ENCODE measurements at regions not wholly inside any gene's neighbourhood (a gene's known extent, or its start where the extent isn't known, plus 50 kb on each side); places are given as distances from the start of the nearest gene placed in this dataset.

- TF ChIP-seq, protein P1, sequence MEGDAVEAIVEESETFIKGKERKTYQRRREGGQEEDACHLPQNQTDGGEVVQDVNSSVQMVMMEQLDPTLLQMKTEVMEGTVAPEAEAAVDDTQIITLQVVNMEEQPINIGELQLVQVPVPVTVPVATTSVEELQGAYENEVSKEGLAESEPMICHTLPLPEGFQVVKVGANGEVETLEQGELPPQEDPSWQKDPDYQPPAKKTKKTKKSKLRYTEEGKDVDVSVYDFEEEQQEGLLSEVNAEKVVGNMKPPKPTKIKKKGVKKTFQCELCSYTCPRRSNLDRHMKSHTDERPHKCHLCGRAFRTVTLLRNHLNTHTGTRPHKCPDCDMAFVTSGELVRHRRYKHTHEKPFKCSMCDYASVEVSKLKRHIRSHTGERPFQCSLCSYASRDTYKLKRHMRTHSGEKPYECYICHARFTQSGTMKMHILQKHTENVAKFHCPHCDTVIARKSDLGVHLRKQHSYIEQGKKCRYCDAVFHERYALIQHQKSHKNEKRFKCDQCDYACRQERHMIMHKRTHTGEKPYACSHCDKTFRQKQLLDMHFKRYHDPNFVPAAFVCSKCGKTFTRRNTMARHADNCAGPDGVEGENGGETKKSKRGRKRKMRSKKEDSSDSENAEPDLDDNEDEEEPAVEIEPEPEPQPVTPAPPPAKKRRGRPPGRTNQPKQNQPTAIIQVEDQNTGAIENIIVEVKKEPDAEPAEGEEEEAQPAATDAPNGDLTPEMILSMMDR (IDR thresholded peaks at IDR 0.05; ENCODE audit: low read depth, low read length, missing control alignments) = no peak
- DNase-seq (ENCODE audit: low read depth) = no peak
- in situ Hi-C loops (cut with HindIII; ENCODE audit: low sequenced_read_pairs) = no loop called here
- no peak overlapping the region for H3K4me3 ChIP-seq (ENCODE audit: low read depth, low read length)
Measured at GRCh38 chr17:79154446-79154845, 79.8 kb downstream of the ENGASE start.

GRCh38 chr17:79153367-79154130 is 78.9 kb downstream of the ENGASE start:
- no peak overlapping the region for H3K4me3 ChIP-seq (ENCODE audit: low read depth, low read length)
- TF ChIP-seq, protein P1 (IDR thresholded peaks at IDR 0.05; ENCODE audit: low read depth, low read length, missing control alignments) = no peak
- in situ Hi-C loops (cut with HindIII; ENCODE audit: low sequenced_read_pairs) = no loop called here
- DNase-seq (ENCODE audit: low read depth) = no peak

GRCh38 chr17:79152636-79153035 is 78.0 kb downstream of the ENGASE start:
- TF ChIP-seq, protein P1 (IDR thresholded peaks at IDR 0.05; ENCODE audit: low read depth, low read length, missing control alignments) = no peak
- H3K4me3 ChIP-seq (ENCODE audit: low read depth, low read length) = no peak overlapping the region
- in situ Hi-C loops (cut with HindIII; ENCODE audit: low sequenced_read_pairs) = no loop called here
- DNase-seq (ENCODE audit: low read depth) = no peak

GRCh38 chr17:79152110-79152509 is 77.5 kb downstream of the ENGASE start:
- TF ChIP-seq, protein P1 (IDR thresholded peaks at IDR 0.05; ENCODE audit: low read depth, low read length, missing control alignments) = no peak
- in situ Hi-C loops (cut with HindIII; ENCODE audit: low sequenced_read_pairs) = no loop called here
- no peak overlapping the region for H3K4me3 ChIP-seq (ENCODE audit: low read depth, low read length)
- no peak for DNase-seq (ENCODE audit: low read depth)

DNA sequence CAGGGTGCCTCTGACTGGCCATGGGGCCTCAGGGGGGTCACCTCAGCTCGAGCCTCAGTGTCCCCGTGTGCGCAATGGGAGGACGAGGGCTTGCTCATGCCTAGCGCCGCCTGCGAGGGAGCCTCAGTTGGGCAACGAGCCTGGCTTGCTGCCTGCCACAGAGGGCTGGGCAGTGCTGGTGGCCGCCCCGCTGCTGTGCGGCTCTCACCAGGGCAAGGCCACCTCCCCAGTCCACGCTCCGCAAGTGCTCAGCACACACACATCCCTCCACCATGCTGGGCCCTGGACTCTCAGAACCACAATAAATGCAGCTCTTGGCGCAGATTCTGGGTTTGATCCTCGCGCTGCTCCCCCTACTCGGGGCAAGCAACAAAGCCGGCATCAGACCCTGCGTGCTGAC is 76.2 kb downstream of the ENGASE start:
- H3K4me3 ChIP-seq (ENCODE audit: low read depth, low read length) = no peak overlapping the region
- TF ChIP-seq, protein P1 (IDR thresholded peaks at IDR 0.05; ENCODE audit: low read depth, low read length, missing control alignments) = no peak
- no peak for DNase-seq (ENCODE audit: low read depth)
- in situ Hi-C loops (cut with HindIII; ENCODE audit: low sequenced_read_pairs) = no loop called here

DNA sequence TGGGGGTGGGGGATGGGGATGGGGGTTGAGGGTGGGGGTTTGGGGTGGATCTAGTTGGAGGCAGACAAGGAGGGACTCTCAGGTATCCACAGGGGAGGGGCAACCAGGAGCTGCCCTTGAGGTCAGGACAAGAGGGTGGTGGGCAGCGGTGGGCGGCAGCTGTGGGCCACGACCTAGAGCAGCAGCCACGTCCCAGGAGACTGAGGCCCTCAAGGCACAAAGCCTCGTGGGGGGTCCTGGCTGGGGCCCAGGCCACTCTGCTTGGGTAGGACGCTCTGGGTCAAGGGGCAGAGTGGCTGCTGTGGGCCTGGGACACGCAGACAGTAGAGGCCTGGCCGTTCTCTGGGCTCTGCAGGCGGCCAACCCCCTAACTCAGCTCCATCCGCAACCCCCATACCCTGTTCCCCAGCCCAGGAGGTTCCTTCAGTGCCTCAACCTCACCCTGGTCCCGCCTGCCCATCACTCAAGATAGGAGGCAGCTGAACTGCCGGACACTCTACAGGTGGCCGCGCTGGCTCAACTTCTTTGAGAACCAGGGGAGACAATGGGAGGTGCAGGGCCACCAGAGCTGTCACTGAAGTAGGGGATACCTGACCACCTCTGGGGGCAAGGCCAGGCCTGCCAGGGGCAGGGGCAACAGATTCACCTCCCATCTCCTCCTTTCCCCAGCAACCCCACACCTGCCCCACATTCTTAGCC is 75.6 kb downstream of the ENGASE start:
- TF ChIP-seq, protein P1 (IDR thresholded peaks at IDR 0.05; ENCODE audit: low read depth, low read length, missing control alignments) = no peak
- H3K4me3 ChIP-seq (ENCODE audit: low read depth, low read length) = no peak overlapping the region
- DNase-seq (ENCODE audit: low read depth) = no peak
- in situ Hi-C loops (cut with HindIII; ENCODE audit: low sequenced_read_pairs) = no loop called here
